IPS-NIHi11 (cell line): ENCODE measurements at regions not wholly inside any gene's neighbourhood (a gene's known extent, or its start where the extent isn't known, plus 50 kb on each side); places are given as distances from the start of the nearest gene placed in this dataset.

ENCODE experiments used
- DNase-seq: peaks from one replicate; pipeline ENCODE4 v3.0.0; 2012; ENCODE audit warnings: mixed read lengths, low spot score

DNA sequence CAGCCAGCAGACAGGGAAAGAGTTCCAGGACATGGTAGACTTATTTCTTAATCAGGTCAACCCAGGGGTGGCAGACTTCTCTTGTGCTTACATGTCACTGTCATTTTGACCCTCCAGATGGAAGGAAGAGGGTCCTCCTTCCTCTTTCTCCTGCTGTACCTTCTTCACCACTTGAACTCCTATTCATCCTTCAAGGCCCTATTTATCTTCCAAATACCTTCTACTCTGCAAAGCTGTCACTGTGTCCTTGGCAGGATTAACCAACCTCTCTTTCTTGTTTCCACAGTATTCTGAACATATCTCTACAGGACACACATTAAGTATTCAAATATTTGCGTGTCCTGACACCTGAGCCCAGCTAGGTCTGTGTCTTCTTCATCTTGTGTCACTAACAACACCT, 163.1 kb downstream of the DICER1 start:
- no peak for DNase-seq

DNA sequence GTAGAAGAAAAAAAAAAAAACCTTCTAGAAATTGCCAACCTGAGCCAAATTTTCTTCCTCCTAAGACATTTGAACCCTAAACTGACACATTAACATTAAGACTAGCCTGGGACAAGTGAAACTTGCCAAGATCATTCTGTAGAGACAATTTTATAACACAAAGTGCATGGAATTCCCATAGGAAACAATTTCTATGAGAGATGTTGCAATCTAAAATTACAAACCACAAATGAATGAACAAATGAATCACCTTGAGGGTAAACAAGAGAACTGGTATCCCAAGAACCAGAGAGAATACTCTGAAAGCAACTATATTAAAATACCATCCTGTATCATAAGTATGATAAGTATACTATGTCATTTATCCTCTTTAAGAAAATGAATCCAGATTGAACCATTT, 165.3 kb downstream of the DICER1 start:
- DNase-seq, result no peak

DNA sequence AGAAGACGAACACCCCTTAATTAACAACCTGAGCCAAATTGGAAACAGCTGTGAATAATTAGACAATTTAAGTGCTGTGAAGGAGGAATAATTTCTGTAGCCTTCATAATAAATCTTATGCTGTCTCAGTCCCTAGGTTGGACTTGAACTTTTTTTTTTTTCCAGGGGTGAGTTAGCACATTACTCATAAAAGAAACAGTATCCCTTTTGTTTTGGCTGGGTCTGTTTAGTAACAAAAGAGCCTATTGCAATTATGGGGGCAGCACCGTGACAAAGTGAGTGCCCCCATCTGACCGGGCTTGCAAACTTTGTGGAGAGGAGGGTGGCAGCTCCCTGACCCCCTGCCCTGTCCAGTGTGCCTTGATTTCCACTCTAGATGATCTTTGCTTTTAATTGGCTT, 167.4 kb downstream of the DICER1 start:
- DNase-seq, result no peak

DNA sequence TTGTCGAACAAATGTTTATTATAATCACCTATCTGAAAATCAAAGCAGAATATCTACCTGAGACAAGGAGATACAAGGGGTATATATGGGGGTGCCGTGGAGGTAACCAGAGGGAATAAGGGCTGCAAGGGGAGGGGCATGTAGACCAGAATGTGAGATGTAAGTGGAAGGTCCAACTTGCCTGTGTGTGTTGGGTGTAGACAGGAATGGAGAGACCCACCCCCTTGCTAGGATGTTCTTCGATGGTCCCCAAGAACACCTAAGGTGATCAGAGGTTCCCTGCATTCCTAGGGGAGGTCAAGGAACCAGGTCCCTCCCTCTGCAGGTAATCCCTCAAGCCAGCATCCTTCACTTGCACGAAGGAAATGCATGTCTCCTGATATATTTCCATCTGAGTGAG, 167.9 kb downstream of the DICER1 start:
- no peak for DNase-seq

DNA sequence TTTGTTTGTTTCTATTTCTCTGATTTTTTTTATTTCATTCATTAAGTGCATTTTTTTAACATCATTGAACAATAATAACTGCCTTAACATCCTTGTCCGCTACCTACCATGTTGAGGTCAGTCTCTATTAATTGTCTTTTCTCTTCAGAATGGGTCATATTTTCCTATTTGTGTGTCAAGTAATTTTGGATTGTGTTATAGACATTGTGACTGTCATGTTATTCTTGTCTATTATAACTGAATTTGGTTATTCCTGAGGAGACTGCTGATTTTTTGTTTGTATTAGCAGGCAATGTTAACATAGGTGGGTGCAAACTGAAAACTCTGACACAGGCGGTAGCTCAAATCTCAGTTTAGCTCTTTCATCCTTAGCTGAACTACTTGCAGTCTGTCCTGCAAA, 169.9 kb downstream of the DICER1 start:
- DNase-seq, result no peak

DNA sequence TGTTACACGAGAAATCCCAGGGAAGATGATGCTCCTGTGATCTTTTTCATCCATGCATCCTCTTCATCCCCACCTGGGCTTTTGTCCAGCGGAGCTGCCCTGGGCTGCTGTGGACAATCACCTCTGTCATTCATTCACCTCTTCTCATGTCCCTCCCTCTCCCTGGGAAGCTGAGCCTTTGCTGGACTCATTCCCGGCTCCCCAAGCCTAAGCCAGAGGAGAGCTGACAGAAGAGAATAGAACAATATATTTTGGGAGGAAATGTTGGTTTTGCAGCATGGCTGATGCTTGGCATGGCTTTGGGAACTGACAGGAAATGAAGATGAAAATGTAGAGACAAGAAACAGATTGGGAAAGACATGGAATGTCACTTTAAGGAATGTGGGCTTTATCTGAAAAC, 177.4 kb downstream of the DICER1 start:
- no peak for DNase-seq

DNA sequence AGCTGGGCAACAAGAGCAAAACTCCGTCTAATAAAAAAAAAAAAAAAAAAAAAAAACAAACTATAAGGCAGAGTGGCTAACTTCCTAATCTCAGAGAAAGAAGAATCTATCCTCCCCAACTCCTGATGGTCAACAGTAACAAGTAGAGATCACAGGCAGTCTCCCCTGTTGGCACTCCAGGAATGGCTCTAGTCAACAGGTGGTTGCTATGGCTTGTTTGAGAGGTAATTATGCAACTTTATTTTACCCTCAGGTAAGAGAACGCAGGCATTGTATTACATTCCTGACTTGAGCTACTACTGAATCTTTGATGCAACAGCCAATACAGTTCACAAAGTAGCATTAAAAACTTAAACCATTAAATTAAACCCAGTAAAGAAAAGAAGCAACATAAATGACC, 180.3 kb downstream of the DICER1 start:
- DNase-seq, result no peak

DNA sequence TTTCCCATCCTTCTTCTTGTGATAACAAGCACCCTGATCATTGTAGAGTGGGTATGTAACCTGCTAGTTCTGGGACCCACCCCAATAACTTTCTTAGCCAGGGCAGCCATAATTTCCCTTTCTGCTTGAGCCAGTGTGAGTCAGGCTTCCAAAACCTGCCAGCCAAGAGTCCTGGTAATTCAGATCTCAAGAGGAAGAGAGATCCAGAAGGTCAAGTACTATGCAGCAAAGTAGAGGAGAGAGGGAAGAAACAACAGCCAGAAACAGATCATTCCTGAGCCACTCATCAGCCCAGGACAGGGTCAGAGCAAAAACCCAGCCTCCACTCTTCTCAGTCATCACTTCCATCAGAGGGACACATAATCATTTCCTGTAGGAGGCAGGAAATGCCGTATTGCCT, 182.0 kb downstream of the DICER1 start:
- DNase-seq, result no peak

DNA sequence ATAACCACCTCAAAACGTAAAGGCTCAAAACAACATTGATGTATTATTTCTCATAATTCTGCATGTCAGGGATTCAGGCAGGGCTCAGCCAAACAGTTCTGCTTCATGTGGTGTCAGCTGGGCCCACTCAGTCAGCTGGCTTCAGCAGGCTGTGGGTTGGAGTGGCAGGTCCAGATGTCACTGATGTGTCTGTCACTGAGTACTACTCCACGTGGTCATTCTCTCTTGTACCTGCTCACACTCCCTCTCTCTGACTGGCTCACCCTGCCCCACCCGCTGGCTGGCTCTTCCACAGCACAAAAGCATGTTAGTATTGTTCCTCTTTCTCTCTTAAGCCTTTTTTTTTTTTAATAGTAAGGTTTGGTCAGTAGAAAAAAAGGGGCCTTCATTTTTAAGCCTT, 182.4 kb downstream of the DICER1 start:
- DNase-seq, result no peak

DNA sequence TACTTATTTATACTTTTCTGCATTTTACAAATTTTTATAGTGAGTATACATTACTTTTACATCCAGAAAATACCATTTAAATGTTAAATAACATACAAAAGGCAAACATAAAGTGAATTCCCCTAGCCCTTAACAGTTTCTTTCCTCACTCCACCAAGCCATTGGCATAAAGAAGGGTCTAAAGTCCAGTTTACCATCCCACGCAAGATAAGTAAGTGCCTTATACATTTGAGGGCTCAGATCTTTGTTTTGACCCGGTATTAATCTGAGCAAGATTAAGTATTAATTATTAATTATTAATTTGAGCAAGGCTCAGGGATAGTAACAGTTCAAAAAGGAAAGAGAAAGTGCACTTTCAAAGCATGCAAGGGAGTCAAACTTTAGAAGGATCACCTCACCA, 182.9 kb downstream of the DICER1 start:
- DNase-seq, result no peak

DNA sequence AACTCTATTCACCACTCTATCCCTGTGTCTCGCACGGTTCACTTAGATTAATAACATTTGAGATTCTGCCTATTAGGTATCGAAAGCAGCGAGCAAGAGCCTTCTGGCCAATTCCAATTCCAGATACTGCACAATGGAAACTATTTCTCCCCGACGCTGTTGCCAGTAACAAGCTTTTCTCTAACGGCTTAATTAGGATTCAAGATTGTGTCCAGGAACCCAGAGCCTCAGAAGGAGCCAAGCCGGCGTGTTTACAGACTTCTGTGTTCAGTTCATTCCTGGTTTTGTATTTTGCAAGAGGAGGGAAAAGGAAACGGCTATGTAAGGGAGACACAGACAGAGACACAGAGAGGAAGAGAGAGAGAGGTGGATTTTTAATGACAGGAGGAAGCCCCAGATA, 185.6 kb downstream of the DICER1 start:
- DNase-seq, result no peak

DNA sequence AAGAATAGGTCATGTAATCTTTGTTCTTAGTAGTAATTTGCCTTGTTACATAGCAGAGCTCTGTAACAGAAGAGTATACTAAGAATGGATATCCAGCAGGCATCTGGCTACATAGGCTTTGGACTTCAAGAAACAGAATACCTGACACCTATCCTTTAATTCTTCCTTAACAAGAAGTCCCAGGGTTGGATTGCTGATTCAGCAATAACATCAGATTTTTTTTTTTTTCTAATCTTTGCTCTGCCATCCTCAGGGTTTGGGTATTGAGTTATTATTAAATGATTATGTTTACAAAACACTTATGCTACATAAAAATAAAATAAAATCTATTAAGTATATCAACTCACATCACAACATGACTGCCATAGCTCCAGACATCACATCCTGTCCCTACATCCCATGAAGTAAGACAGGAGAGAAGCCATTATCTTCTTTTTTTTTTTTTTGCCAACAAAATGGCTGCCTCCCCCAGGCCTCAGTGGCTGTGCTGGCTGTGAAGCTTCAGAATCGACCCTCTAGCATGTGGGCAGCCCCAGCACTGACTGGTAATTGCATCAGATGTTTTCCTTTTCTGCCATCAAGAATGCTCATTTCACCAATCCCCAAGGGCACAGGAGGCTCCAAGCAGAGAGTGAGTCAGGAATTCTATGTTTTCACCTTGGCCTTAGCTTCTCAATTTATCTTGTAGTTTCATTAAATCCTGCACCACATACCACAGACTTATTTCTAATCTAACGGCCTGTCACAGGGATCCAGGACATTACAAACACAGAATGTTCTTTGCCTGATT, 186.2 kb downstream of the DICER1 start:
- DNase-seq, result no peak

DNA sequence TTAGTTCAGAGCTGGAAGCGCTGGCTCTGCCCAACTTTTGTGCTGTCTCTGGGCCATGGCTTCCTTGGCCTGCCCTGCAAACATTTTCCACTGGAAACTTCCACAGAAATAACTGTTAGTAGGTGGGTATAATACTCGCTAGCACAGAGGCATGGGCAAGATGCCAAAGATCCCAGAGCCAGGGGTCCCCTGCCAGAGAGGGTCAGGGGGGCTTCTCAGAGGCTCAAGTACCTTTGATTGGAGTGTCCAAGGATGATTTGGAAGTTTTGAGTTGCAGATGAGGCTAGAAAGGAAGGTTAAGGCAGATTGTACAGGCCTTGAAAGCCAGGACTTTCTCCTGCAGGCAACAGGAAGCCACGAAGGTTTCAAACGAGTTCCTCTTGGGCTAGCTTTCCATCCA, 187.6 kb downstream of the DICER1 start:
- DNase-seq, result no peak

DNA sequence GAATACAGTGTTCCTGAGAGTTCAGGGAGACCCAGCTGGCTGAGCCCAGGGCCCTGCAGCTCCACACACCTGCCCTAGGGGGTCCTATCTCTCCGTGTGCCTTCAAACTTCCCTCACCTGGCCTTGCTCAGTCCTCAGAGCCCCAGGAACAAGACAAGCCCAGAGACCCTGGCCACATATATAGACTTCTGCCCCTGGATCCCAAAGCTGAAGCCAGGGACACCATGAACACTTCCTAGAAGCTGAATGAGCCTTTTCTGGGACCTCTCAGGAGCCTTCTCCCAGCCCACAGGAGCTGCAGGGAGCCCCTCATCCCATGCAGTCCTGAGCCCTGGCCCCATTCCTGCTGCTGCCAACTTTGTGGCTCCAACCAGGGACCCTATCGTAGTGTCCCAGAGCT, 190.5 kb downstream of the DICER1 start:
- DNase-seq, result no peak

DNA sequence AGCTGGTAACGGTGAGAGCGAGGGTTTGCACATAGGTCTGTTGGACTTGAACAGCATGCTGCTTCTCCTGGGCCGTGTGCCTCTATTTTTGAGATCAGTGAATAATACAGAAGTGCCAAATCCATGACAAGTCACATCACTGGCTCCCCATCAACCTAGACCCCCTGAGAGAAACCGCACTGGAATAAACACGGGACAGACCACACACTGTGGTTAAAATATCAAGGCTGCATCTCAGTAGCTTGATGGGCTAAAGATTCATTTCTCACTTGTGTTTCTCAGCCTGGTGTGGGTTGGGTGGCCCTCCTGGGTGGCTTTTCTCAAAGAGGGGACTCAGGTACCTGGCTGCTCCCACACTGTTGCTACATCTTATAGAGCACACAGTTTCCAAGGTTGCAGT, 191.0 kb downstream of the DICER1 start:
- no peak for DNase-seq

DNA sequence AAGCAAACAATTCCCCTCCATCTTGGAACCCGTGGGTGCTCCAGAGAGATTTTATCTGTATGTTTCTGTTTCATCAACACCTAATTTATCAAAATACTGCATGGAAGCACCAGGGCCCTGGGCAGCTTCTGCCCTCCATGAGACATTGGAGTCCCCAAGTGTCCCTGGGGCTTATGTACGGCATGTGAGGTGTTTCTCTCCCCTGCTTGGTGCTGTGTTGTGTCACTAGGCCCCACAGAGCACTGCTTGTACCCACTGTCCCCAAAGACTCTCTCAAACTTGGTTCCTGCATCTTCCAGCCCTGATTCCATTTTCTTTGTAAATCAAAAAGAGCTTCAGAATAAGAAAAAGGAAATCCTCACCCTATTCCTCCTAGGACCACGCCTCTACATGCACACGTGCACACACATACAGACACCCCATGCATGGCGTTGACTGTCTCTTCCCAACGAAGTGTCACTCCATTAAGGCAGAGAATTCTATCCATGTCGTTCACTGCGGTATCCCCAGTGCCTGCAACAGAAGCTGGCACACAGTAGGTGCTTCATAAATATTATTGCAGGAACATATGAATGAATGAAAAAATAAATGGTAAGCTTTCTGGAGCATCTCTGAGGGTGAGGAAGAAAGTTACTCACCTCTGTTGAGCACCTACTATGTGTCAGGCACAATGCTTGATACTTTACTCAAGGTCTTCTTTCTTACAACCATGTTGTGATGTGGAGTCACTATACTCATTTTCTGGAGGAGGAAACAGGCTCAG, 191.6 kb downstream of the DICER1 start:
- no peak for DNase-seq

DNA sequence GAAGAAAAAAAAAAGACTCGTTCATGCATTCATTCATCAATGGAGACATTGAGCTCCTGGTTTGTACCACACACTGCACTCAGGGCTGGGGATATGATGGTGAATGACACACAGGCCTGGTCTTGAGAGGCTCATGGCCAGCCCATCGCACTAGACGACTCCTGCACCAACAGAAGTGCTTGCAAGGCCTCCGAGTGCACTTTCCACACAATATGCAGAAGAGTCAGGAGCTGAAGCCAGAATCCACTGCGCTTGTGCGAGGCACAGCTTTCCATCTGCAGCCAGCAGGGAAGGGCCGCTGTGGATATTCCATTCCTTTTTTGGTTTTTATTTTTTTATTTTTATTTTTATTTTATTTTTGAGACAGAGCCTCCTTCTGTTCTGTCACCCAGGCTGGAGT, 192.4 kb downstream of the DICER1 start:
- DNase-seq, result no peak

DNA sequence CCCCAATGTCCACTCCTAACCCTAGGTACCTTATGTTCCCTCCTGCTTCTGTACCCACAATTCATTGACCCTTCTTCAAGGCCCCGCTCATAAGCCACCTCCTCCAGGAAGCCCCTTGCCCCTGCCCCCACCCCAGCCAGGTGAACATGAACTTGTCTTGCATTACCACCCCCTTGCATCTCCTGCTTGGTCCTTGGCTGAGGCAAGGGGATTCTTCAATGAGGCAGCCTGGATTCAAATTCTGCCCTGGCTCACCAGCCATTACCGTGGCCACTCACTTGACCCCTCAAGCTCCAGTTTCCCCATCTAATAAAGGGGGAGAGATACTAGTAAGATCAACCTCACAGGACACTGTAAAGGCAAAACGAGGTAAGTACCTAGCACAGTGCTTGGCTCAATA, 193.1 kb downstream of the DICER1 start:
- no peak for DNase-seq

DNA sequence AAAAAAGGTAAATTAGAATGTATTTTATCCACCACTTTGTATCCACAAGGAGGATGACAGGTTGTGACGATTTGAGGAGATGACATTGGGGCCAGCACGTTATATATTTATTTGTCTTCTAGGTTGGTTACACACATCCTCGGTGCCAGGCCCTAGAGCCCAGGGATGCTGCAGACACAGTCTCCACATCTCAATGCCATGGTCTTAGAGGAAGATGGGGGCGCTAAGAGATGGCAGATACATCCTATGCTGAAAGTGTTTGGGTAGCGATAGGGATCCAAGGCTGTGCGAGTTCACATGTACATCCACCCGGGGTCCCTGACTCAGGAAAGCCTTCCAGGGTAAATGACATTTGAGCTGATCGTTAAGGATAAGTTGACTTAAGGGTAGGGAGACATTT, 193.1 kb upstream of the GSC start:
- DNase-seq, result no peak

DNA sequence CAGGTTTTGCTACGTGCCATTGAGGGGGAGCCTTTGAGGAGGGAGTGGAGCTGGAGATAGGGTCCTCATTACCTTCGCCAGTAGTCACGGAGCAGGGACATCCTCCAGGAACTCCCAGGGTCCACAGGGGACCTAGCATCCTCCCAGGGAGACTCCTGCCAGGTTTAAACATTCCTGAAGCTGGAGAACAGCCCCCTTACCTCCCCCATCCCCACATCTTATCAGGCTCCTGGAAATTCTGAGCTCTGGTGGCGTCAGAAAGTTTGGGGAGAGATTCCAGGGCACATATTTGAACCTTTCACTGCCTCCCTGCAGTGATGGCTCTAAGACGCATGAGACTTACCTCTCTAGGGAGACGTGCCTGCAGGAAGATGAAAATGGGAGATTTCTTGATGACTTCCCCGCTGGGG, 192.3 kb upstream of the GSC start:
- DNase-seq, result no peak

DNA sequence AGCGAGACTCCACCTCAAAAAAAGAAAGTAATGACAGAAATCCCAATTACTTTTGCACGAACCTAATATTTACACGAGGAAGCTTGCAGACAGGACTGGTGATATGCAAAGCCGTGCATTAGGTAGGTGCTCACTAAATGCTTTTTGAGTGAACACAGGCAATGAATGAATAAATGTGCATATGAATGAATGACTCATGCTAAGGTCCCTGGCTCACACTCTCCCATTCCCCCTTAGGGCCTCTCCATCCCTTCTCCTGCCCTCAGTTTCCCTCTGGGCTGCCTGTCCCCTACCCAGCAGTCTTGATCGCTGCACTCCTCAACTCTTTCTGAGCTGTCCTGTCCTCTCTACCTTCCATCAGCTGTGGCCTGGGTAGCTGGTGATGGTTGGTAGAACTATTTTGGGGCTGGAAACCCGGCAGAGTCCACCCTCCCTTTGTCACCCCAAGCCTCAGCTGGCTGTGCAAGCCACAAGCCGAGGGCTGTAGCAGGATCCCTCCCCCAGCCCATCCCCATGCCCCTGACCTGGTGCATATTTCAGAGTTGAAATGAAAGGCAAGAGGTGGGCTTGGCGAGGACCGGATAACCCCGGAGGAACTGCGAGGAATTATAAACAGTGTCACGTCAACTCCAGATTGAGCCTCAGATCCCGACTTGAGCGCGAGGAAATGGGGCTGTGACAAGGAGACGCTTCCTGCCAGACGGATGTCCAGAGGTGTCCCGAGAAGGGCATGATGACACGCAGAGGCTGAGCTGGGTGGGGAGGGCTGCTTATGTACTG, 191.7 kb upstream of the GSC start:
- no peak for DNase-seq

DNA sequence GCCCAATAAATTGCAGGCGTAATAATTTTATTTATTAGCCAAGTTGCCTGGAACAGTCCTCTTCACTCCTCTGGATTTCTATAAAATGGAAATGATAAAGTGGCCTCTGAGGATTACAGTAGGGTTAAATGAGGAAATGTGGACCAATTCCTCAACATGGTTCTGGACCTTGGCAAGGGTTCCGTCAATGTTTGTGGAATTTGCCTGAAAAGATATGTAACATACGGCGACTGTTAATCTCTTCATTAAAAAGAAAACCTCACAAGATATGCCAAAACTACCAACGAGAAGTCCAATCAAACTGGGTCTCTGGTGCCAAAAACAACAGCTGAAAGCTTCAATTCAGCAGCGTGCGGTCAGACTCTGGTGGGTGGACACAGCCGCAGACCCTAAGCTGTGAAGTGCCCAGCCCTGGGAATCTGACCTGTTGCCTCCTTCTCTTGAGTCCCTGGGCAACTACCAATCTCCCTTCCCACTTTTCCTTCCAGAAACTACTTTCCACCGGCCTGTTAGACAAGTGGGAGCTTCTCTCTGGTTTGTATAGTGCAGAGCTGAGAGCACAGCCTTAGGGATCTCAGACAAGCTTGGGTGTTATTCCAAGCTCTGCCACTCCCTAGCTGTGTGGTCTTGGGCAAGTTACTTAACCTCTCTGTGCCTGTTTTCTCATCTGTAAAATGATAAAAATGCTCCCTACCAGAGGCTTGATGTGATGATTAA, 190.5 kb upstream of the GSC start:
- DNase-seq, result no peak
